HEK293 (cell line): ENCODE measurements at regions not wholly inside any gene's neighbourhood (a gene's known extent, or its start where the extent isn't known, plus 50 kb on each side); places are given as distances from the start of the nearest gene placed in this dataset.

Experiments used
- CTCF ChIP-seq: fragments of 450-650 bp; formaldehyde crosslinking; IDR thresholded peaks from 2 replicates; pipeline ENCODE4 v1.5.1; 2016; ENCODE audit warnings: missing biosample characterization, missing genetic modification characterization
- OVOL3 ChIP-seq: fragments of 450-650 bp; formaldehyde crosslinking; IDR thresholded peaks from 2 replicates; pipeline ENCODE4 v1.5.1; 2016; ENCODE audit warnings: missing biosample characterization, missing genetic modification characterization
- REST ChIP-seq: fragments of 450-650 bp; formaldehyde crosslinking; IDR thresholded peaks from 2 replicates; pipeline ENCODE4 v1.5.1; 2016; ENCODE audit warnings: missing biosample characterization, missing genetic modification characterization
- TCF7L2 ChIP-seq: IDR thresholded peaks from 2 replicates; pipeline ENCODE4 v1.6.1; 2011; ENCODE audit warnings: low read depth, mild to moderate bottlenecking, inconsistent platforms, low read length, moderate library complexity, borderline replicate concordance
- ZFP69B ChIP-seq: fragments of 450-650 bp; formaldehyde crosslinking; IDR thresholded peaks from 2 replicates; pipeline ENCODE4 v1.5.1; 2016; ENCODE audit warnings: missing biosample characterization, missing genetic modification characterization
- ZNF280D ChIP-seq: fragments of 450-650 bp; formaldehyde crosslinking; IDR thresholded peaks from 2 replicates; pipeline ENCODE4 v1.5.1; 2016; ENCODE audit warnings: missing biosample characterization, missing genetic modification characterization
- ZNF404 ChIP-seq: fragments of 450-650 bp; formaldehyde crosslinking; IDR thresholded peaks from 2 replicates; pipeline ENCODE4 v1.5.1; 2017; ENCODE audit warnings: missing biosample characterization, missing genetic modification characterization
- ZNF426 ChIP-seq: fragments of 450-650 bp; formaldehyde crosslinking; IDR thresholded peaks from 2 replicates; pipeline ENCODE4 v1.5.1; 2017; ENCODE audit warnings: missing biosample characterization, missing genetic modification characterization, mild to moderate bottlenecking, inconsistent platforms, moderate library complexity
- ZNF513 ChIP-seq: fragments of 450-650 bp; IDR thresholded peaks from 2 replicates; pipeline ENCODE4 v1.5.1; 2018; ENCODE audit warnings: missing biosample characterization, missing genetic modification characterization
- ZNF600 ChIP-seq: fragments of 450-650 bp; formaldehyde crosslinking; IDR thresholded peaks from 2 replicates; pipeline ENCODE4 v1.5.1; 2016; ENCODE audit warnings: missing biosample characterization, missing genetic modification characterization
- ZNF76 ChIP-seq: fragments of 450-650 bp; formaldehyde crosslinking; IDR thresholded peaks from 2 replicates; pipeline ENCODE4; 2016; ENCODE audit warnings: low read depth, missing biosample characterization, missing genetic modification characterization, borderline replicate concordance

- TF ChIP-seq CTCF (no peak), OVOL3 (tag by site-specific recombination) (no peak), ZFP69B (tag by site-specific recombination) (no peak), ZNF280D (tag by site-specific recombination) (no peak), ZNF513 (no peak), REST (tag by site-specific recombination) (no peak), TCF7L2 (no peak), ZNF76 (tag by site-specific recombination) (no peak), ZNF600 (tag by site-specific recombination) (no peak), ZNF404 (tag by site-specific recombination) (no peak), ZNF426 (no peak)
Measured at GRCh38 chr22:34687116-34687515, 378.8 kb upstream of the ISX start.
